IMR-90 (cell line): ENCODE measurements at regions not wholly inside any gene's neighbourhood (a gene's known extent, or its start where the extent isn't known, plus 50 kb on each side); places are given as distances from the start of the nearest gene placed in this dataset.

Experiments
- ATAC-seq: fragments of 200-7000 bp; cut with Tn5 transposase; 2 replicates; pipeline ENCODE4 v1.9.1; 2020; ENCODE audit warnings: low read depth, mild to moderate bottlenecking, moderate library complexity
- BruUV-seq: library from RNA; stranded (reverse); fragments of 400-500 nt; replicated peaks from 2 replicates; lab custom pipeline; 2021; lab: Mats Ljungman, UMichigan
- CTCF ChIA-PET: fragments of 300-600 bp; formaldehyde crosslinking; extraction: SDS; loops from one replicate; lab custom pipeline; 2021; ENCODE audit warnings: antibody characterized with exemption; lab: Yijun Ruan, JAX
- POLR2A ChIA-PET: fragments of 300-600 bp; sonication (Branson Sonifier 250); formaldehyde crosslinking; loops from one replicate; lab custom pipeline; 2022; ENCODE audit warnings: antibody characterized with exemption; ENCODE audit not compliant: unreplicated experiment; lab: Charles Lee
- DNase-seq: peaks from one replicate; pipeline ENCODE4 v3.0.0; 2013
- H2AFZ ChIP-seq: replicated peaks from 2 replicates; pipeline ENCODE3; 2013; ENCODE audit warnings: low read length, mild to moderate bottlenecking; ENCODE audit not compliant: poor library complexity
- H2AK5ac ChIP-seq: 2 replicates; pipeline ENCODE4 v1.6.1; 2013; ENCODE audit warnings: low read depth, low read length, inconsistent platforms
- H2AK9ac ChIP-seq: replicated peaks from 2 replicates; pipeline ENCODE3; 2013; ENCODE audit warnings: mild to moderate bottlenecking, low read depth, low read length, moderate library complexity; ENCODE audit not compliant: poor library complexity
- H2BK120ac ChIP-seq: 2 replicates; pipeline ENCODE4 v1.6.1; 2013; ENCODE audit warnings: low read depth, low read length, inconsistent platforms
- H2BK15ac ChIP-seq: 3 replicates; pipeline ENCODE4 v1.6.1; 2013; ENCODE audit warnings: low read depth, low read length, inconsistent platforms
- H2BK20ac ChIP-seq: 2 replicates; pipeline ENCODE4 v1.6.1; 2013; ENCODE audit warnings: low read depth, mild to moderate bottlenecking, inconsistent platforms, low read length, moderate library complexity
- H2BK5ac ChIP-seq: 2 replicates; pipeline ENCODE4 v1.6.1; 2013; ENCODE audit warnings: mild to moderate bottlenecking, low read depth, low read length, inconsistent platforms; ENCODE audit not compliant: poor library complexity, severe bottlenecking
- H3K14ac ChIP-seq: replicated peaks from 2 replicates; pipeline ENCODE4 v1.6.1; 2013; ENCODE audit warnings: low read depth, low read length, inconsistent platforms
- H3K18ac ChIP-seq: 2 replicates; pipeline ENCODE4 v1.6.1; 2013; ENCODE audit warnings: low read depth, low read length, control low read depth
- H3K23ac ChIP-seq: 2 replicates; pipeline ENCODE4 v1.6.1; 2013; ENCODE audit warnings: low read depth, low read length, inconsistent platforms
- H3K27ac ChIP-seq: 2 replicates; pipeline ENCODE4 v1.5.1; 2013; ENCODE audit warnings: mild to moderate bottlenecking, control low read depth, low read length; ENCODE audit not compliant: insufficient read depth
- H3K27me3 ChIP-seq: 2 replicates; pipeline ENCODE4 v1.6.1; 2013; ENCODE audit warnings: low read length; ENCODE audit not compliant: control insufficient read depth, insufficient read depth
- H3K36me3 ChIP-seq: 2 replicates; pipeline ENCODE4 v1.6.1; 2013; ENCODE audit warnings: low read length, mixed read lengths; ENCODE audit not compliant: control insufficient read depth, insufficient read depth
- H3K4ac ChIP-seq: 2 replicates; pipeline ENCODE4 v1.6.1; 2013; ENCODE audit warnings: low read depth, low read length, inconsistent platforms
- H3K4me1 ChIP-seq: 2 replicates; pipeline ENCODE4 v1.6.1; 2013; ENCODE audit warnings: low read length, mixed read lengths; ENCODE audit not compliant: control insufficient read depth, insufficient read depth
- H3K4me2 ChIP-seq: 2 replicates; pipeline ENCODE4 v1.6.1; 2013; ENCODE audit warnings: low read depth, mild to moderate bottlenecking, control low read depth, low read length, moderate library complexity
- H3K4me3 ChIP-seq: 2 replicates; pipeline ENCODE4 v1.5.1; 2013; ENCODE audit warnings: low read depth, mild to moderate bottlenecking, control low read depth, low read length, moderate library complexity; ENCODE audit not compliant: insufficient read depth
- H3K56ac ChIP-seq: 2 replicates; pipeline ENCODE4 v1.6.1; 2013; ENCODE audit warnings: low read length, inconsistent platforms; ENCODE audit not compliant: insufficient read depth; ENCODE audit errors: extremely low read depth
- H3K79me1 ChIP-seq, 2 experiments: 2 replicates each; pipeline ENCODE4 v1.6.1; 2013; ENCODE audit warnings: low read length in 2 of 2, inconsistent platforms in 1 of 2, low read depth in 1 of 2
- H3K9ac ChIP-seq: 2 replicates; pipeline ENCODE4 v1.6.1; 2013; ENCODE audit warnings: low read depth, low read length, control low read depth
- H3K9me1 ChIP-seq: 2 replicates; pipeline ENCODE4 v1.6.1; 2013; ENCODE audit warnings: low read length, inconsistent platforms; ENCODE audit not compliant: insufficient read depth
- H3K9me3 ChIP-seq: 2 replicates; pipeline ENCODE4 v1.6.1; 2013; ENCODE audit warnings: low read length; ENCODE audit not compliant: control insufficient read depth, insufficient read depth
- H4K20me1 ChIP-seq: 2 replicates; pipeline ENCODE4 v1.6.1; 2013; ENCODE audit warnings: low read length, inconsistent platforms; ENCODE audit not compliant: insufficient read depth
- H4K5ac ChIP-seq: 2 replicates; pipeline ENCODE4 v1.6.1; 2013; ENCODE audit warnings: mild to moderate bottlenecking, low read depth, low read length, control low read depth
- H4K8ac ChIP-seq, 2 experiments: 2 replicates each; pipeline ENCODE4 v1.6.1; 2013; ENCODE audit warnings: low read depth in 2 of 2, low read length in 2 of 2, control low read depth in 1 of 2, inconsistent platforms in 1 of 2
- H4K91ac ChIP-seq: 2 replicates; pipeline ENCODE4 v1.6.1; 2013; ENCODE audit warnings: low read depth, low read length, inconsistent platforms; ENCODE audit not compliant: insufficient read depth
- BHLHE40 ChIP-seq: fragments of 150-350 bp; IDR thresholded peaks from 2 replicates; pipeline ENCODE4 v1.6.1; 2016; ENCODE audit warnings: mild to moderate bottlenecking, low read depth, low read length
- CEBPB ChIP-seq: IDR thresholded peaks from 2 replicates; pipeline ENCODE4 v1.6.1; 2012; ENCODE audit warnings: low read depth, low read length, improper control_type of control experiment
- FOS ChIP-seq: fragments of 150-350 bp; IDR thresholded peaks from 2 replicates; pipeline ENCODE4 v1.6.1; 2016; ENCODE audit warnings: low read depth, low read length
- MAFK ChIP-seq: IDR thresholded peaks from 2 replicates; pipeline ENCODE4 v1.6.1; 2012; ENCODE audit warnings: low read depth, low read length, improper control_type of control experiment
- MAZ ChIP-seq: IDR thresholded peaks from 2 replicates; pipeline ENCODE4 v1.6.1; 2012; ENCODE audit warnings: low read depth, mild to moderate bottlenecking, low read length, improper control_type of control experiment, moderate library complexity, borderline replicate concordance
- MXI1 ChIP-seq: IDR thresholded peaks from 2 replicates; pipeline ENCODE4 v1.6.1; 2012; ENCODE audit warnings: low read depth, mild to moderate bottlenecking, low read length, moderate library complexity, borderline replicate concordance
- POLR2A ChIP-seq: IDR thresholded peaks from 2 replicates; pipeline ENCODE4 v1.6.1; 2012; ENCODE audit warnings: mild to moderate bottlenecking, low read depth, low read length
- RAD21 ChIP-seq: IDR thresholded peaks from 2 replicates; pipeline ENCODE4 v1.6.1; 2012; ENCODE audit warnings: low read length, improper control_type of control experiment
- RCOR1 ChIP-seq: IDR thresholded peaks from 2 replicates; pipeline ENCODE4 v1.6.1; 2012; ENCODE audit warnings: mild to moderate bottlenecking, low read length, improper control_type of control experiment; ENCODE audit not compliant: insufficient replicate concordance
- SMC3 ChIP-seq: fragments of 150-350 bp; IDR thresholded peaks from 2 replicates; pipeline ENCODE4 v1.6.1; 2016; ENCODE audit warnings: low read depth, mild to moderate bottlenecking, antibody characterized with exemption, low read length, moderate library complexity
- WGBS, 2 experiments: methylation state at CpG; one replicate each; pipeline versions ENCODE4 v1.1.5 to v1.1.7; 2013; ENCODE audit warnings: missing lambda C conversion rate in 2 of 2; ENCODE audit not compliant: insufficient read length in 1 of 2; ENCODE audit errors: extremely low coverage in 2 of 2; 5-methylcytosine and 5-hydroxymethylcytosine counted together
- dilution Hi-C: fragments of 300-500 bp; cut with HindIII; formaldehyde crosslinking; loops from one replicate; pipeline ENCODE4 v1.14.3; 2018; ENCODE audit warnings: low sequenced_read_pairs; ENCODE audit not compliant: unreplicated experiment
- in situ Hi-C: fragments of 300-500 bp; cut with MboI; formaldehyde crosslinking; loops from 3 replicates; pipeline ENCODE4 v1.14.3; 2019; ENCODE audit warnings: low sequenced_read_pairs, inconsistent platforms, mixed read lengths
- intact Hi-C: fragments of 100-400 bp; cut with micrococcal nuclease; formaldehyde crosslinking; loops from 2 replicates; pipeline ENCODE4 v1.10.0; 2022
- TF ChIP-seq, protein P1 (sequence below): fragments of 150-350 bp; IDR thresholded peaks from 2 replicates; pipeline ENCODE4 v1.6.1; 2017; ENCODE audit warnings: mild to moderate bottlenecking, antibody characterized with exemption, low read length, low read depth
- TF ChIP-seq, protein P2 (sequence below): conservative IDR thresholded peaks from 2 replicates; pipeline ENCODE4 v1.5.1; 2012; ENCODE audit warnings: mild to moderate bottlenecking, low read depth, low read length, improper control_type of control experiment

DNA sequence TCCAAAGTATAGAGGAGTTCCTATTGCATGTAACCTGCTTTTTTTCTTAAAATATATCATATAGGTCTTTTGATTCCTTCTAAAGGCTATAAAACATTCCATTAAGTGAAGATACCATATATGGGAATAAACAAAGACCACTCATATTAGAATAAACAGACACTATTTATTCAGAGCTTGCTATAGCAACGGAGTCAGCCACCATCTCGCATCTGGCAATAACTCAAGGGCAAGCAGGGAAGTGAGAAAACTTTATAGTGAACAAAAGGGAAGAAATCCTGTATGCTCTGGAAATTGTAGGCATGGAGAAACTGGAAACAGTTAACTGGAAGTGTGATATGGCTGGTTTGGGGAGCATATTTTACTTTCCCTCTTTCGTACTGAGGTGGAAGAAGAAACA lies 301.9 kb downstream of the PTH2R start:
- Histone ChIP-seq H4K5ac (no peak overlapping the region), H3K4me2 (no peak overlapping the region), H3K9ac (no peak overlapping the region), H3K9me3 (peaks cover 2% of the 10 kb centered on the region; the same call in 1 of the 2 replicates), H3K23ac (no peak overlapping the region), H2BK15ac (no peak overlapping the region), H3K14ac (no peak overlapping the region), H3K4me3 (no peak overlapping the region), H3K9me1 (no peaks in the 10 kb centered on the region), H3K27ac (no peak overlapping the region), H2BK20ac (no peak overlapping the region), H4K20me1 (no peaks in the 10 kb centered on the region), H3K27me3 (no peaks in the 10 kb centered on the region), H2BK120ac (no peak overlapping the region), H2AK5ac (no peak overlapping the region), H4K91ac (no peak overlapping the region), H2AFZ (no peak overlapping the region), H3K4me1 (no peaks in the 10 kb centered on the region), H2AK9ac (no peak overlapping the region), H3K18ac (no peak overlapping the region), H3K4ac (no peak overlapping the region), H2BK5ac (no peak overlapping the region), H3K36me3 (no peaks in the 10 kb centered on the region), H4K8ac (no peak overlapping the region), H3K56ac (no peak overlapping the region), H3K79me1 (no peaks in the 10 kb centered on the region)
- no CpG with 5 or more reads among the region's 3 CpGs for WGBS, 2 experiments
- dilution Hi-C loops (no loop called here), in situ Hi-C loops (no loop called here), intact Hi-C loops (no loop called here)
- ChIA-PET POLR2A (no interaction called here), CTCF (no interaction called here)
- no peak for ATAC-seq
- no TSS peak for BruUV-seq
- TF ChIP-seq SMC3 = no peak
- no peak for TF ChIP-seq FOS
- TF ChIP-seq POLR2A = no peak
- no peak for TF ChIP-seq MAFK
- TF ChIP-seq, protein P1, sequence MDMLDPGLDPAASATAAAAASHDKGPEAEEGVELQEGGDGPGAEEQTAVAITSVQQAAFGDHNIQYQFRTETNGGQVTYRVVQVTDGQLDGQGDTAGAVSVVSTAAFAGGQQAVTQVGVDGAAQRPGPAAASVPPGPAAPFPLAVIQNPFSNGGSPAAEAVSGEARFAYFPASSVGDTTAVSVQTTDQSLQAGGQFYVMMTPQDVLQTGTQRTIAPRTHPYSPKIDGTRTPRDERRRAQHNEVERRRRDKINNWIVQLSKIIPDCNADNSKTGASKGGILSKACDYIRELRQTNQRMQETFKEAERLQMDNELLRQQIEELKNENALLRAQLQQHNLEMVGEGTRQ = no peak
- TF ChIP-seq MAZ = no peak
- TF ChIP-seq RCOR1 = no peak
- TF ChIP-seq, protein P2, sequence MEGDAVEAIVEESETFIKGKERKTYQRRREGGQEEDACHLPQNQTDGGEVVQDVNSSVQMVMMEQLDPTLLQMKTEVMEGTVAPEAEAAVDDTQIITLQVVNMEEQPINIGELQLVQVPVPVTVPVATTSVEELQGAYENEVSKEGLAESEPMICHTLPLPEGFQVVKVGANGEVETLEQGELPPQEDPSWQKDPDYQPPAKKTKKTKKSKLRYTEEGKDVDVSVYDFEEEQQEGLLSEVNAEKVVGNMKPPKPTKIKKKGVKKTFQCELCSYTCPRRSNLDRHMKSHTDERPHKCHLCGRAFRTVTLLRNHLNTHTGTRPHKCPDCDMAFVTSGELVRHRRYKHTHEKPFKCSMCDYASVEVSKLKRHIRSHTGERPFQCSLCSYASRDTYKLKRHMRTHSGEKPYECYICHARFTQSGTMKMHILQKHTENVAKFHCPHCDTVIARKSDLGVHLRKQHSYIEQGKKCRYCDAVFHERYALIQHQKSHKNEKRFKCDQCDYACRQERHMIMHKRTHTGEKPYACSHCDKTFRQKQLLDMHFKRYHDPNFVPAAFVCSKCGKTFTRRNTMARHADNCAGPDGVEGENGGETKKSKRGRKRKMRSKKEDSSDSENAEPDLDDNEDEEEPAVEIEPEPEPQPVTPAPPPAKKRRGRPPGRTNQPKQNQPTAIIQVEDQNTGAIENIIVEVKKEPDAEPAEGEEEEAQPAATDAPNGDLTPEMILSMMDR = no peak
- TF ChIP-seq MXI1 = no peak
- no peak for TF ChIP-seq BHLHE40
- no peak for TF ChIP-seq RAD21
- TF ChIP-seq CEBPB = no peak
- DNase-seq = no peak
